Left hindlimb (tissue), 1 donor: ENCODE measurements at regions not wholly inside any gene's neighbourhood (a gene's known extent, or its start where the extent isn't known, plus 50 kb on each side); places are given as distances from the start of the nearest gene placed in this dataset.

ENCODE experiments used
- DNase-seq: peaks from one replicate; pipeline ENCODE4 v3.0.0-alpha.2; 2018

DNA sequence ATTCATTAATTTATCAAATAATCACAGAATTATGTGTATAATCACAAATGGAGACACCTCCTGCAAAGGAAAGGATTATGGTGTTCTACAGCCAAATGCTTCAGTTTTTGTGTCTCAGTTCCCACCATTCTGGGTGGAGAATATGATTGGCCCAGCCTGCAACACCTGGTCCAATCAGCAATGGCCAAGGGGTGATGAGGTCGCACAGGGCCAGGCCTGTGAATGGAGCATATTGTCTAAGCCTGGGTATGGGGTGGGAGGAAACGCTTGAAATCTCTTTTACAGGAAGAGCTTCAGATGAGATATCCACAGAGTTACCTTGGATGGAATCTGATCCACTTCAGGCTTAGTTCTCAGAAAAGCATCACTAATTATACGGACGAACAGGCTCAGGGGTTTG is 271.6 kb downstream of the DHX35 start:
- DNase-seq, result no peak

DNA sequence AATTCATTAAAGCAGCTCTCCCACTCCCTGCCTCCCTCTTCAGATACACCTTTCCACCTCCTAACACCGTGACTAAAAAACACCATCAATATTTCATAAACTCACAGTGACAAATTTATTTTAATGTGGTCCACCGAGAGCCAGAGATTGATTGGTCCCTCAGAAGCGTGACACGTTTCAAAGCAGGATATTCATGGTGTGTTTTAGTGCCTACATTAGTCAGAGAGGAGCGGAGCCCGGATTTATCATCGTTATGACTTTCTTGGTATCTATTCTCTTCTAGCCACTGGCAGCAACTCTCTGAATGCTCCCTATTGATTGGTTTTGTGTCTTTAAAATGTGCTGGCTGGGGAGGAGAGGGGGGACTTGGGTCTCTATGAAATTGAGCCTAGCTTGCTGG is 265.3 kb downstream of the DHX35 start:
- DNase-seq, result no peak

DNA sequence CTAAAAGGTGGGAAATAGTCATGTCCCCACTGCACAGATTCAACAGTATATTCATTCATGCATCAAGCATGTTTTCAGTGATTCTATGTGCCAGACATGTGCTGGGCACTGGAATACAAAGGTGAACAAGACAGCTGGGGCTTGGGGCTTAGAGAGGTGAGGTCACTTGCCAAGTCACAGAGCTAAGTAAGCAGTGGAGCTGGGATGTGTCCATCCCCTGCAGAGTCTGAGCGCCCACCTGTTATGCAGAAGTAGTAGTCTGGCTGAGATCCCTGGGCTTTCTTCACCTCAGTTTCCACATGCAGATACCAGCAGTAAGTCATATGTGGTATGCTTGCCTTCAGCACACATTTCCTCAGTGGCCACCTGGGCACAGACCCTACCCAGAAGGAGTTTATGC is 263.8 kb downstream of the DHX35 start:
- DNase-seq, result no peak

DNA sequence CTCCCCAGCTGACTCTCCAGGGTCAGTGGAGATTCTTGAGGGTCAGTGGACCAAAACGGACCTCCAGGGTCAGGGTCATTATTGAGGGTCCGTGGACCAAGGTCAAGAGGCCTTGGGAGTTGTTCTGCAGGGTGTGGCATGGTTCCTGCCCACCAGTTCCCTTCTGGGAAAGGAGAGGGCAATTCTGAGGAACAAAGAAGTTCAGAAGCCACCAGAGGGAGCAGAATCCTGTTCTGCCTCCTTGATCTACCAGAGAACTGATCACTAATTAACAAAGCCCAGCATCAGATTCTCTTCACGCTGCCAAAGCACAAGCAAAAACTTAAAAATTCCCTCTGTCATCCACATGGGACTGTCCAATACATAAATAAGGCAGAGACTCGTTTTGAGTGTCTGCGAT is 263.4 kb downstream of the DHX35 start:
- DNase-seq, result no peak

DNA sequence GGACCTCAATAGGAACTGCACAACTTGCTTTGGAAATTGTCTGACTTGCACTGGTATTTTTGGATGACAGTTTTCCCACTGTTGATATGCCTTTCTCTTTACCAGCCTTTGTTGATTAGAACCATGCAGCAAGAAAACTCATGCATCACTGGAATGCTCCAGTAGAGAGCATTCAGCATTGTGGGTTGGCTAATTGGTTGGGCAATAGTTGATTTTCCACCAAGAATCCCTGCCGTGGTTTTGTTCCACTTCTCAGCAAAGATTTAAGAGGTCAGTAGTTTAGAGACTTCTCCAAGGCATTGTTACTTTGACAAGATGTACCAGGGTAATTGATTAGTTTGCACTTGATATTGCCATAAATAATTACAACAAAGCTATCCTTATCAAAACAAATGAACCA is 260.0 kb downstream of the DHX35 start:
- no peak for DNase-seq

DNA sequence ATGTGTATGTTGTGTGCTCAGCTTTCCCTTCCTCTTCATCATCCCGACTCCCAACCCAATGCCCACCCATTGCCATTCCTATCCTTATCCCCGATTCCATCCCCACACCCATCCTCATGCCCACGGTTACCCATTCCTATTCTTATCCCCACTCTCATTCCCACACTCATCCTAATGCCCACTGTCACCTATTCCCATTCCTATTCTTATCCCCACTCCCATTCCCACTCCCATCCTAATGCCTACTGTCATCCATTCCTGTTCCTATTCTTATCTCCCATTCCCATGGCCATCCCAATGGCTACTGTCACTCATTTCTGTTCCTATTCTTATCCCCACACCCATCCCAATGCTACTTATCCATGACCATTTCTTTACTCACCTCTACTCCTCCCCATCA is 254.1 kb downstream of the DHX35 start:
- DNase-seq, result no peak

DNA sequence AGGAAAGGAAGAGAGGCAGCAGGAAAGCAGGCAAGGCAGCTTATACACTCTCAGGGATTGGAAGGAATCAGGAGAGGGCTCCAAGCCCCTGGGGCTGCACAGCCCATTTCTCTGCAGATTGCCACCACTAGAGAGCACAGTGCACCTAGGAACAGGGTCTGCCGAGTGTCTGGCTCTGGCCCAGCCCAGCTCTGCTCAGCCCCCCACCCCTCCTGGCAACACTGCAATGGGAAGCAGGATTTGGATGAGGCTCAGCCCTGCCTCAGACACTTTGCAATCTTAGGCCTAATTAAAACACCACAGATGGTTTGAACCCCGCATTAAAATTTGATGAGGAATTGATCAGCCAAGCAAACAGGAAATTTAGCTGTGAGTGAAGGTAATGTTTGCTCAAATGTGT is 252.7 kb downstream of the DHX35 start:
- no peak for DNase-seq

DNA sequence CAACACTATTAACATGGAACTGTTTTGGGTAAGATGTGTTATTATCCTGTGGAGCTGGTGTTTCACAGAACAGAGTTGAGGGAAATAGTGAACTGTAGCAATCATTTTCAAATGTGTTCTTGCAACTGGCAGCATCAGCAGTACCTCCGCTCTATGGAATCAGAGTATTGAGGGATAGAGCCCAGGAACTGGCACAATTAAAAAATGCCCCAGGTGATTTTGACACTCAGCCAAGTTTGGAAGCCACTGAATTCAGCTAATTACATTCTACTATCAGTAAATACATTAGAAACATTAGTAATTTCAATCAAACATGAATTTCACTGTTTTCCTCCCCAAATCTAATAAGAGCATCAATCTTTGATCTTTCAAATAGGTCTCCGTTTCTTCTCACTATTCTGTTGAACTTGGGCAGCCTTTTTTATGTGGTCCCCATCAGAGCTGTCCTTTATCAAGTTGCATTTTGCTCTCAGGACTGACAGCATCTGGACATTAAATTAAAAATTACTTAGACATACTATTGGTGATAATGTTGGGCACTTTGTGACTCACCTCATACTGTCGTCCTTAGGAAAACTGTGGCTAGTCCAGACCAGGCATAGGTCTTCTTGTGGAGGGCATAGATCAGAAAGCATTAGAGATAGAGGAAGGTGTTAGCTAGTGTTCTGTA is 251.5 kb downstream of the DHX35 start:
- DNase-seq, result no peak

DNA sequence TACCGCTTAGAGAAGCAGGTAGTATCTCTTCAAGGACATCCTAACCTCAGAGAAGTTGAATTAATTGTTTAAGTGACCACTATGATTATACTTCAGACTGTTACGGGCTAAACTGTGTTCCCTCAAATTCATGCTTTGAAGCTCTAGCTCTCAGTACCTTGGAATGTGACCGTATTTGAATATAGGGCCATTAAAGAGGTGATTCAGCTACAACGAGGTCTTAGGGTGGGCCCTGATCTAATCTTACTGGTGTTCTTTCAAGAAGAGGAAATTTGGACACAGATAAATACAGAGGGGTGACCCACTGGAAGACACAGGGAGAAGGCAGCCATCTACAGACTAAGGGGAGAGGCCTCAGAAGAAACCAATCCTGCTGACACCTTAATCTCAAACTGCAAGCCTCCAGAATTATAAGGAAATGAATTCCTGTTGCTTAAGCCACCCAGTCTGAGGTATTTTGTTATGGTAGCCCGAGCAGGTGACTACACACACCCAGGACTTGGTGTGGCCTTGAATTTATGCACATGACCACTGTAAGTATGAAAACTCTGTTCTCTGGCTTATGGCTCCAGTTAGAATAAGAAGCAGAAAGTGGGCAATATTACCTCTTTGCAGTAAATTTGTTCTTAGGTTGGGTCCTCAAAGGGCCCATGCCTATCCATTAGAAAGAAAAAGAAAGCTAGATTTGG is 249.1 kb downstream of the DHX35 start:
- DNase-seq, result no peak

DNA sequence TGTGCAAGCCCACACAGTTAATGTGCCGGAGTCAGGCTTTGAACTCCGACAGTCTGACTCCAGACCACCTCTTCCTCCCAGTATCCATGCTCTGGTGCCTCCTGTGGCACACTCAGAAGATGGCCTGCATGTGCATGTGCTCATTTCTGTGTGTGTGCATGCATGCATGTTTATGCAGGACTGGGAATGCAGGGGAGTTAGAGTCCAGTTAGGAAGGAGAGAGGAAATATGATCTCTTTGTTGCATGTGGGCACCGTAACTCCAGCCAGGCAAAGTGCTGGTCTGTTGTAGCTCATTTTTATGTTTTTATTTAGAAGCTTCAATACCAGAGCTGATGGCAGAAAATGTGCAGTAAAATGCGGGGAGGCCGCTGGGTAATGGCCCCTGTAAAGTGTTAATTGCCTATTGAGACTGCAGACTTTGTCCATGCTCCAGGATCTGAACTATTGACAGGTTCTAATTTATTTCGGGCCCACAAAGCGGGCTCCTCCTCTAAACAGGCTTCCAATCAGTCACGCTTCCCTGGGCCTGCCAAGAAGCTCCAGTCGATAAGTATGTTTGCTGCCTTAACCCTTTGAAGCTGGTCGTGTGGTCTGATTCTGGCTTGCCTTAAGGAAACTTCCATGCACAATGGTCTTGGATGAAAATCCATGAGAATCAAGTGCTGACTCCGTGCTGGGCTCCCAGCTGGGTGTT is 248.3 kb downstream of the DHX35 start:
- DNase-seq, result no peak

DNA sequence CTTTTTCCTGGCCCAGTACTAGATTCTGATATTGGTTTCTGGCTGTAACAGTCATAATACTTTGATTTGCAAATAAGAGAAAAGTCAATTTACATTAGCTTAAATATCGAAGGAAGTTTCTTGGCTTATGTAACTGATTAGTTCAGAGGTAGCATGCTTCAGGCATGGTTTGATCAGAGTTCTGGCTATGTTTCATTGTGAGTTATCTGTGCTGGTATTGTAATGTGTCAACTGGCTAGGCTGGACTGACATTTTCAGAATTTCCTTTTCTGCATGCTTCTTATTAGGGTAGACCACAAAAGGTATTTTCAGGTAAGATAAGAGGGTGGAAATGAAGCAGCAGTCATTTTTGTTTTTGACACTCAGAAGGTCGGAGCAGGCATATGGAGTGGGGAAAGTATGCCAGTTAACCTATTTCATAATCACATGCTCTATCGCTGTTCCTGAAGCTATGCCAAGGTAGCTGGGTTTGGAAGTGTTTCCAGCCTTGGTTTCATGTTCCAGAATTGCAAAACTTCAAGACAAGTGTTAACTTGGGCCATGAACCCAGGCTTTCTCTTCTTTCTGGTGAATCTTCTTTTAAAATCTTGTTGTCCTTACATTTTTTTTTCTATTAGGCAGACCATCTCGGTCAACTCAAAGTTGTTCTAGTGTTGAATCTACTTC is 244.9 kb downstream of the DHX35 start:
- no peak for DNase-seq

DNA sequence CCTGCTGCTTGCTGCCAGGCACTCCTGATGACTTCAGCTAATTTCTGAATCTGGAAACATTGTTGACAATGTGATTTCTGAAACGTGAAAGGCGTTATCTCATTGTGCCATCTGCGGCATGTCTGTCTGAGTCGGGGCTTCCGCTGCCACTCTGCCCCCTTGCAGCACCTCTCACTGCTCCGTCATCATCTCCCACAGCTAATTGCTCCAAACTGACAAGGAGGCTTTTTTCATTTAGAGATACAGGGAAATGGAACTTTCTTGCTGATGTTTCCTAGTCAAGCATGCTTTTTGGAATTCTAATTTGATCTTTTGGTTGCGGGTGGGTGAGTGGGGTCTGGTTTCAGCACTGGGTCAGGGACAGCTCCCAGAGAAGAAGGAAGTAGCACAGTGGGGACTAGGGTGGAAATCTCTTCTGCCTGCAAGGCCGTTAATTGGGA is 233.5 kb downstream of the DHX35 start:
- DNase-seq, result no peak

DNA sequence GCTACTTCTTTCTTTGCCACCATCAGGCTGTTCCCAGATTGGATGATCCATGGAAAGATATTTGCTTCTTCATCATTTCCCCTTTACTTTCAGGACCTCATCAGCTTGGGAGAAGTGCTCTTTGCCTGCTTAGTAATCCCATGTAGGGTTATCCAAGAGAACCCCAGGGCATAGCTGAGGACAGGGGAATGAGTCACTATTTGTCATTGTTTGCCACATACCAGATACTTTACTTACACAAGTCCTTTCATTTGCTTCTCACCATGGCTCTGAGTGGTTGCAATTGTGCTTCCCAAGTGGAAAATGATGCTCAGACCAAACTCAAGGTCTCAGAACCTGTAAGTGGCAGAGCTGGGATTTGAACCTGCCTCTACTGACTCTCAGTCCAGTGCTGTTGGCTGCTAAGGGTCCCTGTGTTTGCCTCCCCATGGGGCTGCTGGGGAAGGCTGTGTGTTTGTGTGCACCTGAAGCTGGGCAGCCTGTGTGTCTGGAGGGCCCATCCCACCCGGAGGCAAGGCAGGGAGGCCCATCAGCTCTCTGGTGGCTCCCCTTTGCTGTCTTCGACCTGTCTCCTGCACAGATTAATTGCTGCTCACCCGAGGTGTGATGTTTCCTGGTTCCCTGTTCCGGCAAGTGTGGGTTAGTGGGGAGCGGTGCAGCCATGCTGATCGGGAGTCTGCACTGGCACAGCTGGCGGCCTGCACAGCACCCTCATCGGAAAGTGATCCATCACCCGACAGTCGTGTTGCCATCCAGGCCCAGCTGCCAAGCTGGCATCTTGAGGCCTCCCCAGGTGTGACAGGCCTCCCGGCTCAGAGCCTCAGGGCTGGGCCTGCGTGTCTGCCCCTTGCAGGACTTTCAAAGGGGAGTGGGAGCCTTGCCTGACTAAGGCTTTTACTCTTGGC is 228.8 kb downstream of the DHX35 start:
- no peak for DNase-seq

DNA sequence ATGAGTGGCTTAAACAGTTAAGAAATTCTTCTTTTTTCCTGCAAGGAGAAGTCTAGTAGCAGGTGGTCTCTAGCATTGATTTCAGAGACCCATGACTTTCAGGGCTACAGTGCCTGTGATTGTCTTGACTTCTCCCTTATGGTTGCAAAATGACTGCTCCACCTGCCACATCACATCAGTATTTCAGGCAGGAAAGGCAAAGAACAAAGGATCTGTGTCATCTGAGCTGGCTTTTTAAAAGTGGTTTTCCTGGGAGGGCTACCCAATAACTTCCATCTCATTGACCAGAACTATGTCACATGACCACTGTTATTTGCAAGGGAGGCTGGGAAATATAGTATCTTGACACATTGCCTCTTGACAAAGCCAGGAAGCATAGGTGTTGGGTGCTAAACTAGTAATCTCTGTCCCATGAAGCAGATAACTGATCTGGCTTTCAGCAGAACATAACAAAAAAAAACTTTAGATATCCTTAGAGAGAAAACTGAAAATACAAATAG is 226.2 kb downstream of the DHX35 start:
- DNase-seq, result no peak

DNA sequence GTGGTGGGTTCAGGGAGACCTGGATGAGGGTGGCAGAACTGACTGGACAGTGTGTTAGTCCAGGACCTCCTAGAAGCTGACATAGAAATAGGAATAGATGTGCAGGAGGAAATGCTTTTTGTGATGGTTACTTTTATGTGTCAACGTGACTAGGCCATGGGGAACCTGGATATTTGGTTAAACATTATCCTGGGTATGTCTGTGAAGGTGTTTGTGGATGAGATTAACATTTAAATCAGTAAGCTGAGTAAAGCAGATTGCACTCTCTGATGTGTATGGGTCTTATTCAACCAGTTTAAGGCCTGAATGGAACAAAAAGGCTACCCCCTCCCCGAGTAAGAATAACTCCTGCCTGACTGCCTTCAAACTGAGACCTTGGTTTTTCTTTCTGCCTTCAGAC is 219.3 kb downstream of the DHX35 start:
- no peak for DNase-seq

DNA sequence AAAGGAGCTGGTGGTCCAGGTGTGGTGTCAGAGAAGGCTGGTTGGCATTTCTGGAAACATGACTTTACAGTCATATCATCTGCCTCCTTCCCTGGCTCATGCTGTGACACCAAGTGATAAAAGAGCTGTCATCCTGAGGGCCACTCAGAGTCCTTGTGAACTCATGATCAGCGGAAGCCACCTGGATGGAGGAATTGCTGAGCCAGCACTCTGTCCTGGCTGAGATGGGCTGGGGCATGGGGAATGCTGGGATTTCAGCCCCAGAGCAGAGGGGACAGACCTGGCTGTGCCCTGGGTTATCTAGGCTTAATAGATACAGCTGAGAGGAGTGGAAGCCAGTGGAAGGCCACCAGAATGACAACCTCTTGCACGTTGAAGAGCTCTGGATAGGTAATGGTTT is 214.3 kb downstream of the DHX35 start:
- DNase-seq, result no peak

DNA sequence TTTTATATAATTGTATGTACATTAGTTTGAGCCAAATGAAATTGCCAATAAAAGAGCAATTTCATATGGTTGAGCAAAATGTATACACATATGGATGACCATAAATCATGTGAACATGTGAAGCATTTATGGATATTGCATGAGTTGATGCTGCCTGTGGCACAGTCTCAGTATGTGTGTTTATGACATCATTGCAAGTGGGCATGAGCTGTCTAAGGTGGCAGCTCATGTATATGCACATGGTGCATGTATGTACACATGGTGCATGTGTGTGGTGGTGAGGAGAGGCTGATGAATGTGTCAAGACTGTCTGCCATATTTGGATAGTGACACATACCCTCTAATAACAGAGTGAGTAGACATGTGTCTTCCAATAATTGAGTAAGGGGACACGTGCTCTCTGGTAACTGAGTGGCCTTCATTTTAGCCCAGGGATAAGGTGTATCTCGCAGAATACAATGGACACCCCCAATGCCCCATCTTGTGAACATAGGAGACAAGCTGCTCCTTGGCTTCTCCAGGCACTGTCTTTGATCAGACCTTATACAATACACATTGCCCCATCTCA is 208.8 kb downstream of the DHX35 start:
- DNase-seq, result no peak

DNA sequence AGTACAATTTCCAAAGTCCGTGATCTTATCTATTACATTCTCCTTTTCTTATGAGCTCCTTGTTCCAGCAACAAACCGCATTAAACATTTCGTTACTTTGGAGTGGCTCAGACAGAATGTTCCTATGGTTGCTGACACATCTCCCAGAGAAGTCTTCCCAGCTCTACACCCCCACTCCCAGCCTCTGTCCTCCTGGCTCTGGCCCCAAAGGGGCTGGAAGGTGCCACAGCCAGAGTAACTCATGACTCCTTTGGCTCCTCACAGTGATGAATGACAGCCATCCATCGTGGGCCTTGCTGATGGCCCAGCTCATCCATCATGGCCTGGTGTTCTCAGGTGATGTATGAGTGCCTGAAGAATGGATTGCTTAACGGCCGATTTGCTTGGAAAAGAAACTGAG is 203.0 kb downstream of the DHX35 start:
- no peak for DNase-seq

DNA sequence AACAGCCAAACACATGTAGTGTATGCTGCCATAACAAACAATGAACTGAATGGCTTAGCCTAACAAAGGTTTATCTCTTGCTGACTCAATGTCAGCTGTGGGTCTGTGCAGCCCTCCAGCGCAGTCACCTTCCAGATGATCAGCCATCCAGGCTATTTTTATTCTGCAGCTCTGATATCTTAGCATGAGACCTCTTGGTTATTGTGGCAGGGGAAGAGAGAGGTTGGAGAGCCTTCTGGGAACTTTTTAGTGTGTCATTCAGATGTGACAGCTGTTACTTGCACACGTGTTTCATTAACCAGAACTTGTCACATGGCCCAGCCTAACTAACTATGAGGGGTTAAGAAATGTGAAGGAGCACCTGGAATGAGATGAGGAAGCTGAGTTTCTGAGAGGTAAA is 202.5 kb downstream of the DHX35 start:
- DNase-seq, result no peak

DNA sequence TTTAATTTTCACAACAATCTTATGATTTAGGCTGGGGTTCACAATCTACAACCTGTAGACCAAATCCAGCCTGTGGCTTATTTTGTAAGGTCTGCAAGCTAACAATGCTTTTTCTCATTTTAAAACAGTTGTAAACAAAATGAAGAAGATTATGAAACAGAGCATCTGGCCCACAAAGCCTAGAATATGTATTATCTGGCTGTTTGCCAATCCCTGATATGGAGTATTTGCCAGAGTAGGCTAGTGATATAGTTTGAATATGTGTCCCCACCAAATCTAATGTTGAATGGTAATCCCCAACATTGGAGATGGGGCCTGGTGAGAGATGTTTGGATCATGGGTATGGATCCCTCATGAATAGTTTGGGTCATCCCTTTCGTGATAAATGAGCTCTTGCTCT is 201.8 kb downstream of the DHX35 start:
- DNase-seq, result no peak

DNA sequence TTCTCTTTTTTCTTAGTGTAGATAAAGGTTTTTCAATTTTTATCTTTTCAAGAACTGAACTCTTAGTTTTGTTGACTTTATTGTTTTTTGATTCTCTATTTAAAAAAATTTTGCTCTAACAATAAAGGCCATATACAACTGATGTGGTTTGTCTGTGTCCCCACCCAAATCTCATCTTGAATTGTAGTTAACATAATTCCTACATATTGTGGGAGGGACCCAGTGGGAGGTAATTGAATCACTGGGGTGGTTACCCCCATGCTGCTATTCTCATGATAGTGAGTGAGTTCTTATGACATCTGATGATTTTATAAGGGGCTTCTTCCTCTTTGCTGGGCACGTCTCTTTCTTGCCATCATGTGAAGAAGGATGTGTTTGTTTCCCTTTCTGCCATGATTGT is 199.8 kb downstream of the DHX35 start:
- no peak for DNase-seq

DNA sequence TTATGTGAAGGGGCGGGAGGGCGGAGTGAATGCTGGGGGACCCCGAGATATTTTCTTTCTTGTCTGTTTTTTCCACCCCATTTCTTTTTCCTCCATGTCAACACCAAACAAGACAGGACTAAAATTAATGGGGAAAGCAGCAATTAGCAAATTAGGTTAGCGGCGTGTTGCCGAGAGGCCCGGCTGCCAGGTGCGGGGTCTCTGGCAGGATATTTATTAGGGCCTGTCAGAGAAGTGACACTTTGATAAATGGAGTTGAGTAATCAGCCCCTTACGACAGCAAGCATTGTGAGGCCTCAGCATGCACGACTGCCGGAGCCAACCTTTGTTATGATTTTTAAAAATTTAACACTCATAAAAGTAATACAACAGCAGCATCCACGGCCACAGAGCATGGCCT is 193.8 kb downstream of the DHX35 start:
- DNase-seq, result no peak
